A673 (cell line): ENCODE measurements at regions not wholly inside any gene's neighbourhood (a gene's known extent, or its start where the extent isn't known, plus 50 kb on each side); places are given as distances from the start of the nearest gene placed in this dataset.

Source experiments
- CTCF ChIP-seq: fragments of 300-800, 200-600 bp; sonication (generic); conservative IDR thresholded peaks from 2 replicates; pipeline ENCODE4 v1.5.1; 2017; ENCODE audit warnings: low read depth, mild to moderate bottlenecking, antibody characterized with exemption, low read length, moderate library complexity, mixed read lengths
- EZH2 ChIP-seq: fragments of 200-600 bp; sonication (generic); IDR thresholded peaks from 2 replicates; pipeline ENCODE4 v1.6.1; 2017; ENCODE audit warnings: borderline replicate concordance, low read depth, mild to moderate bottlenecking, mixed read lengths, antibody characterized with exemption, low read length; ENCODE audit not compliant: poor library complexity, severe bottlenecking

DNA sequence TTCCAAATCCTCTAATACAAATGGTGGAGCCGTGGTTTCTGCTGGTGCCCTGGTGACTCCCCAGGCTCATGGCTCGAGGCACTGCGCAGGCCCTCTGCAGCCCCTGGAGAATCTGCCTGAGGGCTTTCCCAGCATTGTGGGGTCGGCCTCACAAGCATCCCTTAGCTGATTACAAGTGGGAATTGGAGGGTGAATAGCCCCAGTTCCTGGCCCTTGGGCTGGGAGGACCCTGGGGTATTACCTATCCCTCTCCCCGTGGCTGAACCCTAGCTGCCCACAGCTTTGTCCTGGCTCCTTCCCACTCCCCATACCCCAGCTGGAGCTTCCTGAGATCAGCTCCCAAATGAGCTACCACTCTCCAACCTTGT, 212.2 kb upstream of the CST7 start:
- TF ChIP-seq CTCF (no peak), EZH2 (no peak)
